ENCODE measurements at regions not wholly inside any gene's neighbourhood (a gene's known extent, or its start where the extent isn't known, plus 50 kb on each side); places are given as distances from the start of the nearest gene placed in this dataset.
"Not testable (repeated sequence)": the region's sequence is repeated elsewhere in the genome, so short reads cannot be mapped to it uniquely, and the experiment has no call there.

GRCh38 chr11:29482510-29482909 is 534.3 kb downstream of the KCNA4 start:
- no peak for DNase-seq

GRCh38 chr11:29481738-29482137 is 535.1 kb downstream of the KCNA4 start:
- no peak for DNase-seq

- no peak for DNase-seq
Measured at GRCh38 chr11:29480981-29481380, 535.8 kb downstream of the KCNA4 start.

- DNase-seq: no peak
Measured at GRCh38 chr11:29458252-29458651, 558.6 kb downstream of the KCNA4 start.

- no peak for DNase-seq
Measured at GRCh38 chr11:29452146-29452545, 564.7 kb downstream of the KCNA4 start.

GRCh38 chr11:29449281-29450074 is 567.4 kb downstream of the KCNA4 start:
- no peak for DNase-seq

- DNase-seq: no peak
Measured at GRCh38 chr11:29448246-29448877, 568.5 kb downstream of the KCNA4 start.

GRCh38 chr11:29447821-29448220 is 569.0 kb downstream of the KCNA4 start:
- no peak for DNase-seq

GRCh38 chr11:29446132-29446531 is 570.7 kb downstream of the KCNA4 start:
- DNase-seq: no peak

- DNase-seq: not testable (repeated sequence)
Measured at GRCh38 chr11:29445191-29445590, 571.6 kb downstream of the KCNA4 start.

- no peak for DNase-seq
Measured at GRCh38 chr11:29438815-29439214, 578.0 kb downstream of the KCNA4 start.

GRCh38 chr11:29435421-29435820 is 581.4 kb downstream of the KCNA4 start:
- no peak for DNase-seq

- no peak for DNase-seq
Measured at GRCh38 chr11:29432719-29433325, 584.0 kb downstream of the KCNA4 start.

- no peak for DNase-seq
Measured at GRCh38 chr11:29405305-29405704, 611.5 kb downstream of the KCNA4 start.

- DNase-seq: no peak
Measured at GRCh38 chr11:29395555-29396072, 621.2 kb downstream of the KCNA4 start.

GRCh38 chr11:29389793-29390192 is 627.0 kb downstream of the KCNA4 start:
- no peak for DNase-seq

- no peak for DNase-seq
Measured at GRCh38 chr11:29373725-29374124, 643.1 kb downstream of the KCNA4 start.

GRCh38 chr11:29368126-29368525 is 648.7 kb downstream of the KCNA4 start:
- DNase-seq: no peak

GRCh38 chr11:29364006-29364405 is 652.8 kb downstream of the KCNA4 start:
- DNase-seq: no peak

GRCh38 chr11:29361369-29361768 is 655.5 kb downstream of the KCNA4 start:
- DNase-seq: no peak

GRCh38 chr11:29353833-29354232 is 663.0 kb downstream of the KCNA4 start:
- no peak for DNase-seq

- DNase-seq: no peak
Measured at GRCh38 chr11:29352273-29352795, 664.5 kb downstream of the KCNA4 start.

- no peak for DNase-seq
Measured at GRCh38 chr11:29351301-29351873, 665.4 kb downstream of the KCNA4 start.
